NCI-H345 treated with DMSO at 0.1 percent for 48 hours (cell line): ENCODE measurements at regions not wholly inside any gene's neighbourhood (a gene's known extent, or its start where the extent isn't known, plus 50 kb on each side); places are given as distances from the start of the nearest gene placed in this dataset.

ENCODE experiments used
- DNase-seq: peaks from one replicate; lab custom pipeline; 2025; ENCODE audit not compliant: unreplicated experiment; lab: John Stamatoyannopoulos, UW

DNA sequence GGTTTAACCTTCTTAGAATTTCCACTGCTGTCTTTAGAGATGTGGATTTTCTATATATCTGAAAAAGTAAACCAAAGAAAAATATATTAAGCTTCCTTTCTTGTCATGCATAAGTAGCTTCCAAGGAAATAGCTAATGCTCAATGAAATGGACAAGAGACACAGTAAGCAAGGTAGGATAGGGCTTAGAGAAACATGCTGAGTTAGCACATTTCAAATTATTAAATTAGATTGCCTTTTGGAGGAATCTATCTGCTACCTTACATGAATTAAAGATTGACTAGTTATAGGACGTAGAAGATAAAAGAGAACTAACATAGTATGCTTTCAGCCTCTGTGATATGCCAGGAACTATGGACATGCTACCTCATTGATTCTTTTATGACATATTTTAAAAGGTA lies 824.6 kb downstream of the TUSC7 start:
- DNase-seq = no peak

DNA sequence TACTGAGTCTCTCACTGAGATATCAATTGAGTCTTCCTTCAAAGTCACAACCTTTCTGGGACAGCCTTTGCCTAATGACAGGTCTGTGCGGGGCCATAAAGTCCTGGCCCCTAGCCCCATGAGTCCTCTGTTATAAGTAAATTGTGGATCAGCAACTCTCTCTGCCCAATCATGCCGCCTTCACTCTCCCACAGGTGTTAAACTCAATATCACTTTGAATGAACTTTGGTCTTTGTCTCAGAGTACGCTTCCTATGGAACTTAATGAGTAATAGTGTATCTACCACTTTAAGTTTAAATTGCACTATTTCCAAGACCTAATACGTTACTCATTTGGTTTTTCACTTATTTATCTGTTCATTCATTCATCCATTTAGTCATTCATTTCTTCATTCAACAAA lies 826.4 kb downstream of the TUSC7 start:
- no peak for DNase-seq

DNA sequence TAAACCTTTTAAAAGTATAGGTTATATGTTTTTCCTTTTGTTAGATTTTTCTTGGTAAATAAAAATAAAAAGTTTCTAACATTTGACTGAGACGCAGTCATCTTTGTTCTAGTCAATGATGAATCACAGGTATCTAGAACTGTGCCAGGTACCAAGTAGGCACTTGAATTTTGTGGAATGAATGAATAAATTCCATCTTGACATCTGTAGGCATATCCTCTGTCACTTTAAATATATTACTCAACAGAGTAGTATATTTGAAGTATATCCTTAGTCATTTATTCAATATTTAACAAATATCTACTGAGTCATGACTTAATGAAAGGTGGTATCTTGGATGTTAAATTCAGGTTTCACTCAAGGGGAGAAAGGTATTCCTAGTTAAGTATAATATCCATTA lies 828.4 kb downstream of the TUSC7 start:
- no peak for DNase-seq

DNA sequence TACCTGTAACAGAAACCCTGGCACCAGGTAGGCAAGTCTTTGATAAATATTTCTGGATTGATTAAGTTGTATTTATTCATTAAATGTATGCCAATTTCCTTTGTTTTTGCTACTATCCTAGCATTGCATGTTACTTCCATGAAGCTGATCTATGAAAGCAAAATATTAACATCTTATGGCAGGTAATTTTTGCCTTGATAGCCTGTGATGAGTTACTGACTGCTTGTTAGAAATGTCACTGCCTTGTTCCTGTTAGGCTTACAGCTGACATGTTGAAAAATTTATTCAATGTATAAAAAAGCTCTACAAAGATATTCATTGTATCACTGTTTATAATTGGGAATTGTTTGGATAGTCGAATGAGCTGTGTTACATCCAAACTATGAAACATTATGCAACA lies 830.1 kb downstream of the TUSC7 start:
- no peak for DNase-seq

DNA sequence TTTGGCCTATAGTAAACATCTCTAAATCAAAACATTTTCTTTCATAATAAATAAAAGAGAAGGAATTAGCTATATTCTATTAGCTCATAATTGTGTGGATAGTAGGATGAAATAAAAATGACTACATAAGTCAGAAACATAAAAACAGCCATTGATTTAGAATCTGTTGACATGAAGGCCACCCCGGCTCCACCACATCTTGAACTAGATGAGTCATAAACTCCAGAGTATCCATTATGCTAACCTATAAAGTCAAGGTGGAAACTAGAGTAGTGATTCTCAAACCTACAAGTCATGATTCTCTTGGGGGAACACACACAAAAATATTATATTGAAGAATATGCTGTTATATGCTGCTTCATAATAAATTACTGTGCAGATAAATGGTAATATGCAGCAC lies 831.0 kb downstream of the TUSC7 start:
- DNase-seq = no peak

DNA sequence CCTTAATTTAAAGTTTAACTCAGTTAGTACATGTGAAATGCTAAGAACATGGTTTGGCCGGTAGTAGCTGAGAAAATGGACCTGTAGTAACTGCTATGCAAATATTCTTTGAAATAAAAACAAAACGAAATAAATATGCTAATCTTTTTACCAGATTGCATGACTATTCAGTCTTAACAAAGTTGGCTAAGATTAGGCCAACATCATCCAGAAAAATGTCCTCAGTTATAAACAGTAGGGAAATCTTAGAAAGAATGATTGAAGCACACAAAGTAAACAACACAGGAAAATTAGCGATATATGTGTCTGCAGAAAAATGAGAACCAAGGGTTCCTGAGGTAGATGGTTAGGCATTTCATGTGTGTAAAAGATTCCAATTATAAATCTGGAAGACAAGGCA lies 832.1 kb downstream of the TUSC7 start:
- no peak for DNase-seq

DNA sequence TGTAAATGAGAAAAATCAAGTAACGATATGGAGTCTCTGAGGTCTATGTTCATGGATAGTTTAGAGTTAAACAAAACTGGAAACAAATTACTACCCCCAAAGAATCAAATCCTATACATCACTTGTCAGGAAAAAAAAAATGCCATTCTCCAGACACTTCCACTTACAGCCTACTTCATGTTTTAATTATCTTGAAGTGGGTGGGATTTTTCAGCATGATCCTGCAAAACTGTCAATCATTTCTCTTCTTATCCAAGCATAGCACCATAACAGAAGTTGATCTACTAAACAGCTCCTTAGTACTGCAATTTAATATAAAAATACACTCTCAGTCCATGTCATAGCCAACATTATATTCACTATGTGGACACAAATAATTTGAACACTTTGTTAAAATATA lies 833.9 kb downstream of the TUSC7 start:
- no peak for DNase-seq

DNA sequence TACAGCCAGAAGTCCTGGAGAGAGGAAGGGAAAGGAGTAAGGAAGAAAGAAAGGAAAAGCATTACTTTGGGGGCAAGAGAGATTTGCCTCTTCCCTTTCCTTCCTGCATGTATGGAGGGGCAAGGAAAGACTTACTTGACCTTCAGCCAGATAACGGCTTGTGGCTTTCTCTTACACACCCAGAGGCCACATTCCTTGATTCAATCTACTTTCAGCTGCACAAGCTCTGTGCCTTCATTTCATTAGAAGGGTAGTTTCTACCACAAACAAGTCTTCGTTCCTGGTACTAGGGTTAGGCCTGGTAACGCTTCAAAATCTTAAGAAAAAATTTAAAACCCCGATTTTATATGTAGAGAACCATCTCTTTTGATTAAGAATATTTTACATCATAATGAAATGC lies 835.9 kb downstream of the TUSC7 start:
- no peak for DNase-seq

DNA sequence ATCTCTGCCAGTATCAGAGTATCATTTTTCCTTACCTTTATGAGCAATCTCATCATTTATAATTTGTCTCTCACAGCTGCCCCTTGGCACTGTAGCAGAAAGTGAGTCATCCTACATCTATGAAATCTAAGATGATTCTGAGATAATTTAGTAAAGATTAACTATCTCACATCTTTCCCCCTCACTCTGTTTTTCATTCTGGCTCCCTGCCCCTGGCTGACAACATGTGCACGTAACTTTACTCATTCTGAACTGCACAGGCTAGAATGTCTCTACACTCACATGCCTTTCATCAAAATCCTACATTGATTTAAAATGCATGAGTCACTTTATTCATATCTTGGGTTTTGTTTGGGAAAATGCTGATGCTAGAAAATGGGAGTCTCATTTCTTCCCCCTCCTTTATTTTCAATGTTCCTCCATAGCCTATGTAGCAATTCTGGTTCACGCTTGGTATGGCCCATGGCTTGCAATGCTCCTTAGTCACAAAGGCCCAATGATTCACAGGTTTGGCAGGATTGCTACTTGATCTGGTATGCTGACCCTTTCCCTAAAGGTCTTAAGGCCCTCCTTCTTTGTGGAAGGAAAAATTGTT lies 838.5 kb downstream of the TUSC7 start:
- no peak for DNase-seq

DNA sequence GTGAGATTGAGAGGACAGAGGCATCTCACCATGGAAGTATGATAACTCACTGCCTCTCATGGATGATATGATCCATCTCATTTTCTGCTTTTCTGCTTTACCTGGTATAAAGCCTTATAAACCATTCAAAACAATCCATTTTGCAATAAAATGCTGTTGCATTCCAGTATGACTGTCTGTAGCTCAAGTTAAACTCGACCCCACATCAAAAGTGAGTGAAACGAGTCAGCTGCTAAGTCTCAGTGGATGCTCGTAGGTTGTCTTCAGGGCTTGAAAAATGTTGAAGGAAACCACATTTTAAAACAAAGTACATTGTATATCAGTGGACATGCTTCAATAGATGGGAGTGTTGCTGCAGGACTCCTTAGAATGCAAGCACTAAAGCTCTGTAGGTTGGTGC lies 839.0 kb downstream of the TUSC7 start:
- no peak for DNase-seq

DNA sequence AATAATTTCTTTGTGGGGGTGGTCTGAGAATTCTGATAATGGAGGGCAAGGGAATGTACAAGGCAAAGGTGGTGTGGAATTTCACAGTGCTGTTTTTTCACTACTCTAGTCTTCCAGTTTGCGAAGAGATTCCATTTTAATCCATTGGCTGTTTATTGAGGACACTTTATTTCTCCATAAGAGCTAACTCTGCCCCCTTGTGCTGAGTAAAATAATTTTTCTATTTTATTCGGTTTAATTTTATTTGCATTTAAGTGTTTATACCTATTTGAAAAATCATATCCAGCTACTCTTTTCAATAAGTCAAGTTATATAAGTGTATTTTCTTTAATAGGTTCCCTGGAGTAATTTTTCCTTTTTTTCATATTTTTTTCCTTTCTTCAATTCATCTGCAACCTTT lies 840.1 kb downstream of the TUSC7 start:
- no peak for DNase-seq

DNA sequence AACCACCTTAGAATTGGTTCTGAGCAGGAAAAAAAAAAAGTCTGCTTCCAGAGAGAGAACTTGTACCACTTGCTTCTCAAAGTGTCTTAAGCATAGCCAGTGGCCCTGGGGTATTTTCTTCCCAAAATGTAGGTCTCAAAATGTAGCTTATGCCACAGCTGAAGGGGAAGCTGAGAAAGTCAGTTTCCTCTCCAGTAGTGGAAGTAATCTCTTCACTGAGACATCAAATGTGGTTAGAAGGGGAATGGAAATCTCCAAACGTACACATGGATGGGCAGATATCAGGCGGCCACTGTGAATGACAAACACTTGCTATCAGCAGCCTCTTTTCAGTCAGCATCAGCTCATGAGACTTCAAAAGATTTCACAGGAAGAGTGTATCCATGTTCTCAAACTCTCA lies 841.2 kb downstream of the TUSC7 start:
- DNase-seq = no peak

DNA sequence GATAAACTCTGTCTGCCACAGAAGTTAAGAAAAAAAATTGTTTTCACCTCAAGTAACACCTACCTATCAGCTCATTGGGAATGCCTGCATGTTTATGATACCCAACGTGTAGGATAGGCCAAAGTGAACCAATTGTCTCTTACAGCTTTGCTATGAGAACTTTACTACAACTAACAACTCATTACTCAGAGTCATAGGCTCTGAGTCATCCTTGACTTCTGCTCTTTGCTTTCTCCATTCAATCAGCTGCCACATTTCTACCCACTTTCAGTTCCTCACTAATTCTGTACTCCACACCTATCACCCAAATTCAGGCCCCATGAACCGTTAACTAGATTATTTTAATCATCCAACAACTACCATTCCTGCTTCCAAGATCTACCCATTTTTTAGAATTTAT lies 843.9 kb downstream of the TUSC7 start:
- no peak for DNase-seq

DNA sequence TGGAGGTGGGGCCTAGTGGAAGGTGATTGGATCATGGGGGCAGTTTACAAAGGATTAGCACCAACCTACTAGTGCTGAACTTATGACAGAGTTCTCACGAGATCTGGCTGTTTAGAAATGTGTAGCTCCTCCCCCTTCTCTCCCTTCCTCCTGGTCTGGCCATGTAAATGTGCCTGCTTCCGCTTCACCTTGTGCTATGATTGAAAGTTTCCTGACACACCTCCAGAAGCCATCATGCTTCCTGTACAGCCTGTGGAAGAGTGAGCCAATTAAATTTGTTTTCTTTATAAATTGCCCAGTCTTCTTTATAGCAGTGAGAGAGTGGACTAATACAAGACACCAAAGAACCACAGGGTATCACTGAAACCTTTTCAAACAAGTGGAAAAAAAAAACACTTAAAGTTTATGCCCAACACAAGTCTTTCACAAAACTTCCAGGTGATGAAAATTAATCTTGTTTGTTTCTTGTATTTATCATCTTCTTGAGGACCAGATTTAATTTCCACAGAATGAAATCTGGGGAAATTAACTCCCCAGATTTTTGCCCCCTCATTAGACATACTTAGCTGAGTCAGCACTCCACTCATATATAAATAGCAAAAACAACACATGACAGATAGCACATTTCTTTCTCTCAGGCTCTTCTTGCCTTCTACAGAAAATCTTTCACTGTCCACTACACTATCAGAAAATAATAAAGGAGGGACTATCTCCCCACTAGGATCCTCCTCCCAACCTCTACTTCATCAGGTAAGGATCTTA lies 847.2 kb downstream of the TUSC7 start:
- no peak for DNase-seq

DNA sequence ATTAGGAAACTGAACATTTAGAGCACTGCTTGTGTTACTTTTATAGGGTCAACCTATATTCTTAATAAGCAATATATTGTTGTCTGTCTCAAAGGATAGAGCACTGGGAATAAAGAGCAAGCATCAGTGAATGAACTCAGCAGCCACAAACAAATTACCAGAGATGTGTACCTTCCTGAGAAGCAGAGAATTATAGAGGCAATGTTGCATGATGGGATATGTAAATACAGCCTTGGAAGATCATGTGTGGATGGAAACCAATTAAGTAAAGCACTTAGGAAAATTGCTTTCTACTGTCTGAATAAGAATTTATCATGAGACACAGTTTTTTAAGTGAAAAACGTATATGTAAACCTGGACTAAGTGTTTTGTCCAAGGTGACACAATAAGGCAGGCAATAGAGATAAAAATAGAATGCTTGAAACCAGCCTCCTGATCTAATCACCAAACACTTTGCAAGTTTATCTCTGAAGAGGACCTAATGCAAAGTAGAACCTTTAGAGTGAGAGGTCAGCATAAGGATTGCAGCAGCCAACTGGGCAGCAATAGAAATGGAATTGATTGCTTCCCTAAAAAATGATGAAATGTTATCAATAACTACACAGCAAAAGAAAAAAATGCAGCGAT lies 848.0 kb downstream of the TUSC7 start:
- DNase-seq = no peak

DNA sequence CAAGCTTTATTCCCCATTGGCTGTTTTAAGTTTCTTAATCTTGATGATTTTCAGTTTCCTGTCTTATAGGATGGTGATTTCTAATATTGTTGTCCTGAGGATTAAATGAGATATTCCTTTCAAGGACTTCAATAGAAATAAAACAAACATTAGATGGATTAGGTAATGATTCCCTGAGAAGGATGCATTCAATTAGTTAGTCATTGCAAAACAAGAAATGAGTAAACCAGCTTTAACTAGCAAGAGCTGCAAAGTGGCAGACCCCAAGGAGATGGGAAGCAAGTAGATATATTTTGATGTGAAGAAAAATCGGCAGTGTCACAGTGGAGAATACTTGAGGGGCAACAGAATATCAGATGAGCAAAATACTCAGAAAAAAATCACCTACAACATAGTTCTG lies 849.1 kb downstream of the TUSC7 start:
- no peak for DNase-seq

DNA sequence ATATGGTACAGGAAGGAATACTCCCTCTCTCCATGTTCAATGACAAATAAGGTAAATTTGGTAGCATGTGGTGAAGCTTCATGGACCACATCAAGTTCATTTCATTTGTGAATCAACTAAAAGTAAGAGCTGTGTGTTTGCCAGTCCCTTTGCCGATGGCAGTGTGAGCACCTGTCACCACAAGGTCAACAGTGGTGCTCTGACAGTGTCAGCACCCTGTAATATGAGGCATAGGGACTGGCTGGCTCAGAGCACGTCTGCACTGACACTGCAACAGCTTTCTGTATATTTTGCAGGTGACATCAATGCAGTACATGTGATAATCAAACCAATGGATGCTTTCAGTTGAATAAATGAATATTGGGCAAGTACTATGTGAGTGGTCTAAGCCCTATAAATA lies 852.4 kb downstream of the TUSC7 start:
- no peak for DNase-seq

DNA sequence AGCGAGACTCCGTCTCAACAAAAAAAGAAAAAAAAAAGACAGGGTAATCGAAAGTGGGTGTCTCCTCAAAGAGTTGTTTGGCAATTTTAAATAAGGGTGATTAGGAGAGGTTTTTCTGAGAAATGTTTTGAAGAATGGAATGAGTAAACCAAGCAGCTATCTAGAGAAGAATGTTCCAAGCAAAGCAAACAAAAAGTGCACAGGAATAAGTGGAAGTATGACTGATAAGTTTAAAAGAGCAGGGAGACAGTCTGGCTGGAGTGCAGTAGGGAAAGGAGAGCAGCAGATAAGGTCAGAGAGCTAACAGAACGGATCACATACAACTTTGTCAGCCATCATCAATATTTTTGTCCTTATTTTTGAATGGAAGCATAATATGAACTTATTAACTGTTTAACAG lies 853.5 kb downstream of the TUSC7 start:
- DNase-seq = no peak

DNA sequence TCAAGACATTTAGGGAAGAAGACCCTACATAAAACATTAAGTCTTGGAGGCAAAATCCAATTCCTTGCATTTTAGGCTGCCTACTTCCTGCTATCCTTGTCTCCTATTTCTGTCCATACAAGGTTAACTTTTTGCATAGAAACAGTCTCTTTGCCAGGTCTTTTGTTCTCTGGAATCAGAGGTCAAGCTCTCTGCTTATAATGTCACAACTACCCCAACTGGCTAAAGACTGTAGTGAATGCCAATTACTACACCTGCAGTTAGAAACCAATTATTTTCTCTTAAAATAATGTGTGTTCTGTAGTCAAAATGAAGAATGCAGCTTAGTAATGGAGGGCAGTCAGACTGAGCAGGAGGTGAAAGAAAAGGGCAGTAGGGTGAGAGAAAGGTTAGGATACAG lies 856.2 kb downstream of the TUSC7 start:
- no peak for DNase-seq

DNA sequence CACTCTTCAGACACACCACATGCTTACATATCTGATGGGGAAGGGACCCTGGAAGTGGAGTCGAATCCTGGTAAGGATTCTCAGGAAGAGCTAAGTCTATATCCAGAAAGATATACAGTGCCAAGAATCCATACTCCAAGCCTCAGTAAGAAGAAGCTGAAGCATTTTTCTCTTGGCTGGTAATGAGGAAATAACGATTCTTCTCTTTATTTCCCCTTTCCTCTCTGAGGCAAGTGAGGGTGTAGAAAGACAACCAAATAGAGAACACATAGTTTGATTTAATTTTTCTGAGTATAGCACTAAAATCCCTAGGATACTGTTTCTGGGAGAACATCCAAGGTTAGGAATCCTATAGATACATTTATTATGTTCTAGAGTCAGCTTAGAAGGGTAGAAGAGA lies 857.3 kb downstream of the TUSC7 start:
- DNase-seq = no peak

DNA sequence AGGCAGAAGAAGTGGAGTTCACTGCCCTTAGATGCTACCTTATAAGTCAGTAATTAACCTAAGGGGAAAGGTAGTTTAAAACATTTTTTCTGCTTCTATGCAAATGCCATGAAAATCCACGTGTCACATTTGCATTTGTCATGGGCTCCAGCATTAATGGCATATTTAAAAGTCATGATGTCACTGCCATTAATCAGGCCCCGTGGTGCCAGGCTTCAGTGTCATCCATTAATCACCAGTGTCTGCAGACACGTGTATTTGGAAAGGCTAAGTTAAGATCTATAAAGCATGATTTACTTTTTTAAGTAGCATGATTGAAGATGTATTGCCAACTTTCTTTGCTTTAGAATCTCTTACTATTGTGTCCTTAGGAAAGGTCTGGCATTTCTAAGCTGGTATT lies 857.8 kb downstream of the TUSC7 start:
- DNase-seq = no peak

DNA sequence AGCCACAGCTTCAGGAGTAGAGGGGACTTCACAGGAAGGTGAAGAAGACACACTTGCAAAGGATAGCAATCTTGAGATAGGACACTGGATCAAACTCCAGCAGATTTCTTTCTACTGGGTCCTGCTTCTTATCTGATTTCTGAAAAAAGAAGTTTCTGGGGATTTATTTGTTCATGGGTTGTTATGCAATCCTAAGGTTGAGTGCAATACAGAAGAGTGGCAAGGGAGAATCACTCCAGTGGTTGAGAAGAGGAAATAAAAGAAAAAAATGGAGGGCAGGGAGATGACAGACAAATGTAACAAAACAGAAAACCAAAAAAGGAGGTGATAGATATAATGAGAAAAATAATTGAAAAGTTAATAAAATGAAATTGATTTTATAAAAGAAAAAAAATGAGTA lies 858.3 kb downstream of the TUSC7 start:
- no peak for DNase-seq

DNA sequence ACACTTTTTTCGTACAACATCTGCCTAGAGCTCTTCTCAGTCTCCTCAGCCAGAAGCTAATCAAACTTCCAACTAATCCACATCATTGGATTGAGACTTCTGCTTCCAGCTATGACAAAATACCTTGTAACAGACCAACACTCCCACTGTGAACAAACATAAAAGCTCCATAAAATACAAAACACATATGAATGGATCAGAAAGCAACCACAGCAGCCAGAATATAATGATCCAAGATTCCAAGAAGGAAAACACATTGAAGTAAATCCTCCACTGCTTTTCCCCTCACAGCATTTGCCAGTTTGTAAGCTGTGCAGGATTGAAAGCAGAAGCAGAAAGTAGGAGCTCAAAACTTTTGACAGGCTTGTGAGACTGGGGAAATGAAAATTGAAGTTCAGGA lies 863.2 kb downstream of the TUSC7 start:
- no peak for DNase-seq
